GM18520 (cell line): ENCODE measurements at regions not wholly inside any gene's neighbourhood (a gene's known extent, or its start where the extent isn't known, plus 50 kb on each side); places are given as distances from the start of the nearest gene placed in this dataset.

Experiments used
- ATAC-seq: cut with Tn5 transposase; IDR thresholded peaks from one replicate; pipeline ENCODE4 v1.9.1; 2021; ENCODE audit not compliant: unreplicated experiment

GRCh38 chr5:67257077-67257476 lies 60.5 kb upstream of the CD180 start:
- no peak for ATAC-seq

GRCh38 chr5:67255881-67256280 lies 59.3 kb upstream of the CD180 start:
- ATAC-seq, result no peak

- ATAC-seq, result no peak
Observed at GRCh38 chr5:67253911-67254310, 57.3 kb upstream of the CD180 start.

GRCh38 chr5:67249590-67249895 lies 52.9 kb upstream of the CD180 start:
- ATAC-seq, result no peak

GRCh38 chr5:67248703-67249589 lies 52.3 kb upstream of the CD180 start:
- no peak for ATAC-seq

- no peak for ATAC-seq
Observed at GRCh38 chr5:67246546-67247268, 50.1 kb upstream of the CD180 start.
